ENCODE measurements at regions not wholly inside any gene's neighbourhood (a gene's known extent, or its start where the extent isn't known, plus 50 kb on each side); places are given as distances from the start of the nearest gene placed in this dataset.

GRCh38 chr17:70318051-70318450 is 148.7 kb downstream of the KCNJ2 start:
- Histone ChIP-seq H4K20me1 (ENCODE audit: insufficient read depth) (no peaks in the 10 kb centered on the region), H3K36me3 (ENCODE audit: low read depth) (no peaks in the 10 kb centered on the region), H3F3A (ENCODE audit: insufficient read depth, low read depth) (no peaks in the 10 kb centered on the region), H3K79me2 (ENCODE audit: low read depth) (no peaks in the 10 kb centered on the region), H2AFZ (no peak overlapping the region), H3K4me3 (no peak overlapping the region), H3K9me3 (ENCODE audit: insufficient read depth, low read depth) (no peaks in the 10 kb centered on the region), H3K27me3 (ENCODE audit: insufficient read depth, low read depth) (no peaks in the 10 kb centered on the region), H3K27ac (no peak overlapping the region), H3K4me1 (replicated peaks; ENCODE audit: insufficient read depth) (no peaks in the 10 kb centered on the region), H3K4me2 (no peak overlapping the region), H3K9me2 (ENCODE audit: insufficient read depth) (no peaks in the 10 kb centered on the region)
- intact Hi-C loops (cut with micrococcal nuclease; ENCODE audit: unreplicated experiment) = no loop called here
- TF ChIP-seq EZH2 (IDR thresholded peaks at IDR 0.05; ENCODE audit: low read depth) (no peak), CTCF (conservative IDR thresholded peaks at IDR 0.05) (no peak)
- ChIA-PET CTCF (no interaction called here), POLR2A (ENCODE audit: unreplicated experiment) (no interaction called here)
- BruUV-seq (replicated peaks) = no TSS peak
- DNase-seq = no peak

GRCh38 chr17:70319516-70319915 is 150.2 kb downstream of the KCNJ2 start:
- Histone ChIP-seq H3K4me3 (no peak overlapping the region), H2AFZ (no peak overlapping the region), H3K4me1 (replicated peaks; ENCODE audit: insufficient read depth) (no peaks in the 10 kb centered on the region), H3K36me3 (ENCODE audit: low read depth) (no peaks in the 10 kb centered on the region), H3K9me3 (ENCODE audit: insufficient read depth, low read depth) (no peaks in the 10 kb centered on the region), H3K79me2 (ENCODE audit: low read depth) (no peaks in the 10 kb centered on the region), H3K9me2 (ENCODE audit: insufficient read depth) (no peaks in the 10 kb centered on the region), H3K4me2 (no peak overlapping the region), H4K20me1 (ENCODE audit: insufficient read depth) (no peaks in the 10 kb centered on the region), H3K27ac (no peak overlapping the region), H3K27me3 (ENCODE audit: insufficient read depth, low read depth) (no peaks in the 10 kb centered on the region), H3F3A (ENCODE audit: insufficient read depth, low read depth) (no peaks in the 10 kb centered on the region)
- intact Hi-C loops (cut with micrococcal nuclease; ENCODE audit: unreplicated experiment) = no loop called here
- POLR2A ChIA-PET (ENCODE audit: unreplicated experiment) = no interaction called here
- no peak for TF ChIP-seq EZH2 (IDR thresholded peaks at IDR 0.05; ENCODE audit: low read depth)
- CTCF ChIA-PET = no interaction called here
- no peak for DNase-seq
- BruUV-seq (replicated peaks) = no TSS peak

- Histone ChIP-seq H3K4me1 (replicated peaks; ENCODE audit: insufficient read depth) (no peaks in the 10 kb centered on the region), H3K9me3 (ENCODE audit: insufficient read depth, low read depth) (no peaks in the 10 kb centered on the region), H4K20me1 (ENCODE audit: insufficient read depth) (no peaks in the 10 kb centered on the region), H3K79me2 (ENCODE audit: low read depth) (no peaks in the 10 kb centered on the region), H3K36me3 (ENCODE audit: low read depth) (no peaks in the 10 kb centered on the region), H3K27me3 (ENCODE audit: insufficient read depth, low read depth) (no peaks in the 10 kb centered on the region), H3F3A (ENCODE audit: insufficient read depth, low read depth) (no peaks in the 10 kb centered on the region), H3K9me2 (ENCODE audit: insufficient read depth) (no peaks in the 10 kb centered on the region), H3K4me3 (no peak overlapping the region), H2AFZ (no peak overlapping the region), H3K27ac (no peak overlapping the region), H3K4me2 (no peak overlapping the region)
- TF ChIP-seq EZH2 (IDR thresholded peaks at IDR 0.05; ENCODE audit: low read depth) (no peak), CTCF (conservative IDR thresholded peaks at IDR 0.05) (no peak)
- intact Hi-C loops (cut with micrococcal nuclease; ENCODE audit: unreplicated experiment) = no loop called here
- DNase-seq = no peak
- ChIA-PET POLR2A (ENCODE audit: unreplicated experiment) (no interaction called here), CTCF (no interaction called here)
- no TSS peak for BruUV-seq (replicated peaks)
These were observed 151.5 kb downstream of the KCNJ2 start for GRCh38 chr17:70320673-70321345.

- H3K27ac ChIP-seq = no peak overlapping the region
- POLR2A ChIA-PET (ENCODE audit: unreplicated experiment) = no interaction called here
- H3K9me2 ChIP-seq (ENCODE audit: insufficient read depth) = no peaks in the 10 kb centered on the region
- no peaks in the 10 kb centered on the region for H3K27me3 ChIP-seq (ENCODE audit: insufficient read depth, low read depth)
- no peaks in the 10 kb centered on the region for H3K79me2 ChIP-seq (ENCODE audit: low read depth)
- H2AFZ ChIP-seq = no peak overlapping the region
- CTCF ChIA-PET = no interaction called here
- no TSS peak for BruUV-seq (replicated peaks)
- no peak overlapping the region for H3K4me2 ChIP-seq
- no peaks in the 10 kb centered on the region for H3K9me3 ChIP-seq (ENCODE audit: insufficient read depth, low read depth)
- TF ChIP-seq CTCF (conservative IDR thresholded peaks at IDR 0.05) = no peak
- no peak for TF ChIP-seq EZH2 (IDR thresholded peaks at IDR 0.05; ENCODE audit: low read depth)
- no peaks in the 10 kb centered on the region for H3F3A ChIP-seq (ENCODE audit: insufficient read depth, low read depth)
- no peaks in the 10 kb centered on the region for H4K20me1 ChIP-seq (ENCODE audit: insufficient read depth)
- intact Hi-C loops (cut with micrococcal nuclease; ENCODE audit: unreplicated experiment) = no loop called here
- no peaks in the 10 kb centered on the region for H3K4me1 ChIP-seq (replicated peaks; ENCODE audit: insufficient read depth)
- no peaks in the 10 kb centered on the region for H3K36me3 ChIP-seq (ENCODE audit: low read depth)
- DNase-seq = no peak
- no peak overlapping the region for H3K4me3 ChIP-seq
These were observed 152.0 kb downstream of the KCNJ2 start for GRCh38 chr17:70321352-70321751.

Data from PC-9 (cell line).